GM19324 (cell line): ENCODE measurements at regions not wholly inside any gene's neighbourhood (a gene's known extent, or its start where the extent isn't known, plus 50 kb on each side); places are given as distances from the start of the nearest gene placed in this dataset.

Experiments
- ATAC-seq: cut with Tn5 transposase; IDR thresholded peaks from one replicate; pipeline ENCODE4 v1.9.1; 2021; ENCODE audit warnings: mild to moderate bottlenecking, moderate library complexity; ENCODE audit not compliant: unreplicated experiment, low FRiP score

- ATAC-seq = no peak
Observed at GRCh38 chr4:128512767-128513322, 225.2 kb upstream of the PGRMC2 start.

- ATAC-seq = no peak
Observed at GRCh38 chr4:128512161-128512560, 224.5 kb upstream of the PGRMC2 start.

GRCh38 chr4:128510850-128511249, 223.2 kb upstream of the PGRMC2 start:
- ATAC-seq = no peak

GRCh38 chr4:128502818-128503527, 215.4 kb upstream of the PGRMC2 start:
- no peak for ATAC-seq

- ATAC-seq = no peak
Observed at GRCh38 chr4:128501239-128501638, 213.6 kb upstream of the PGRMC2 start.

- no peak for ATAC-seq
Observed at GRCh38 chr4:128488055-128488705, 200.6 kb upstream of the PGRMC2 start.

GRCh38 chr4:128484896-128485295, 197.3 kb upstream of the PGRMC2 start:
- no peak for ATAC-seq

- ATAC-seq = no peak
Observed at GRCh38 chr4:128483816-128484215, 196.2 kb upstream of the PGRMC2 start.

- no peak for ATAC-seq
Observed at GRCh38 chr4:128483041-128483440, 195.4 kb upstream of the PGRMC2 start.

GRCh38 chr4:128481752-128482480, 194.3 kb upstream of the PGRMC2 start:
- no peak for ATAC-seq

- ATAC-seq = no peak
Observed at GRCh38 chr4:128480945-128481344, 193.3 kb upstream of the PGRMC2 start.

- no peak for ATAC-seq
Observed at GRCh38 chr4:128477540-128477939, 189.9 kb upstream of the PGRMC2 start.

GRCh38 chr4:128475597-128475996, 188.0 kb upstream of the PGRMC2 start:
- no peak for ATAC-seq

GRCh38 chr4:128471576-128471975, 184.0 kb upstream of the PGRMC2 start:
- ATAC-seq = no peak

GRCh38 chr4:128470492-128471053, 183.0 kb upstream of the PGRMC2 start:
- ATAC-seq = no peak

- ATAC-seq = no peak
Observed at GRCh38 chr4:128468123-128468989, 180.7 kb upstream of the PGRMC2 start.

- ATAC-seq = no peak
Observed at GRCh38 chr4:128465523-128465922, 177.9 kb upstream of the PGRMC2 start.

GRCh38 chr4:128463006-128463405, 175.4 kb upstream of the PGRMC2 start:
- no peak for ATAC-seq

GRCh38 chr4:128462103-128462783, 174.6 kb upstream of the PGRMC2 start:
- ATAC-seq = no peak
